Vagina (tissue), 2 donors: ENCODE measurements at regions not wholly inside any gene's neighbourhood (a gene's known extent, or its start where the extent isn't known, plus 50 kb on each side); places are given as distances from the start of the nearest gene placed in this dataset.

Experiments used
- POLR2A ChIP-seq, 2 donors: fragments of 450-650 bp; IDR thresholded peaks; one replicate each; pipeline ENCODE4 v1.6.1; 2017; ENCODE audit warnings: antibody characterized with exemption in 2 of 2, mild to moderate bottlenecking in 2 of 2, moderate library complexity in 2 of 2
- TF ChIP-seq, protein P1 (sequence below), 3 experiments: fragments of 450-650 bp in 2 of 3; fragments of 200-600 bp in 1 of 3; sonication (generic) in 1 of 3; IDR thresholded peaks; one replicate each; pipeline ENCODE4 v1.5.1; 2017 to 2019; ENCODE audit warnings: antibody characterized with exemption in 3 of 3, mild to moderate bottlenecking in 2 of 3, moderate library complexity in 2 of 3

DNA sequence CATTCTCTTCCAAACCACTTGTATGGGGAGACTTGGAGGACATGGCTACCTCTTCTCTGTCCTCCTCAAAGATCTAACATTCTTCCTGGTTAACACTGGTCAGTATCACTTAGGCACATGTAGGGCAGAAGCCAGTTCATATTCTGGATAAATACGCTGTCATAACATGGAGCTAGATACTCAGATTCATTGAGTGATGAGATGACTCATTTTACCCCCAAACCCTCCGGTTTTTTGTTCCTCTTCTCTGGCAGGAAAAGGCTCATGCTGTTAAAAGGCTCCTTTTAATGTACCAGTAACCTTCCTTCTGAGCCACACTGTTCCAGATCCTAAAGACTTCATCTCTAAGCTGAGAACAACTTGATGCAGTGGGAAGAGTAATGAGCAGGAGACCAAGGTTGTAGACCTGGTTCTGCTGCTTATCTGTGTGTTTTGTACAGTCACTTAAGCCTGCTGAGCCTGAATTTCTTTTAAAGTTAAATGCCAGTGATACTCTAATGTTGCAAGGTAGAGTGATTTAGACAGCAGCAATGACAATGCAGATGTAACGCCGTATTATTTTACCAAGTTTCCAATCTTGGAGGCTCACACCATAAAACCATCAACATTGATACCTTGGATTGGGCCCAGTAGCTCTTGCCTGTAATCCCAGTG is 57.3 kb upstream of the ELK3 start:
- TF ChIP-seq, protein P1, sequence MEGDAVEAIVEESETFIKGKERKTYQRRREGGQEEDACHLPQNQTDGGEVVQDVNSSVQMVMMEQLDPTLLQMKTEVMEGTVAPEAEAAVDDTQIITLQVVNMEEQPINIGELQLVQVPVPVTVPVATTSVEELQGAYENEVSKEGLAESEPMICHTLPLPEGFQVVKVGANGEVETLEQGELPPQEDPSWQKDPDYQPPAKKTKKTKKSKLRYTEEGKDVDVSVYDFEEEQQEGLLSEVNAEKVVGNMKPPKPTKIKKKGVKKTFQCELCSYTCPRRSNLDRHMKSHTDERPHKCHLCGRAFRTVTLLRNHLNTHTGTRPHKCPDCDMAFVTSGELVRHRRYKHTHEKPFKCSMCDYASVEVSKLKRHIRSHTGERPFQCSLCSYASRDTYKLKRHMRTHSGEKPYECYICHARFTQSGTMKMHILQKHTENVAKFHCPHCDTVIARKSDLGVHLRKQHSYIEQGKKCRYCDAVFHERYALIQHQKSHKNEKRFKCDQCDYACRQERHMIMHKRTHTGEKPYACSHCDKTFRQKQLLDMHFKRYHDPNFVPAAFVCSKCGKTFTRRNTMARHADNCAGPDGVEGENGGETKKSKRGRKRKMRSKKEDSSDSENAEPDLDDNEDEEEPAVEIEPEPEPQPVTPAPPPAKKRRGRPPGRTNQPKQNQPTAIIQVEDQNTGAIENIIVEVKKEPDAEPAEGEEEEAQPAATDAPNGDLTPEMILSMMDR (IDR thresholded peaks at IDR 0.05): no peak
- TF ChIP-seq POLR2A (IDR thresholded peaks at IDR 0.05): no peak
